Stomach (tissue), 4 donors: ENCODE measurements at regions not wholly inside any gene's neighbourhood (a gene's known extent, or its start where the extent isn't known, plus 50 kb on each side); places are given as distances from the start of the nearest gene placed in this dataset.

Experiments
- CTCF ChIP-seq, 7 experiments: fragments of 450-650 bp in 4 of 7; fragments of 200-600 bp in 3 of 7; sonication (generic) in 3 of 7; IDR thresholded peaks; one replicate each; pipeline ENCODE4 v1.5.1; 2016 to 2019; ENCODE audit warnings: antibody characterized with exemption in 7 of 7, control low read depth in 2 of 7, mild to moderate bottlenecking in 1 of 7
- POLR2AphosphoS5 ChIP-seq, 3 donors: sonication (generic); formaldehyde crosslinking; IDR thresholded peaks; one replicate each; pipeline ENCODE4 v1.6.1; 2016; ENCODE audit warnings: antibody characterized with exemption in 3 of 3

GRCh38 chr5:167587772-167588437, 703.5 kb upstream of the WWC1 start:
- TF ChIP-seq CTCF (IDR thresholded peaks at IDR 0.05) (peak in 1 of 7 experiments; percentile 15), POLR2AphosphoS5 (IDR thresholded peaks at IDR 0.05) (no peak)
